Activated T-cell treated with anti-CD3 and anti-CD28 coated beads for 1 hour (primary cell): ENCODE measurements at regions not wholly inside any gene's neighbourhood (a gene's known extent, or its start where the extent isn't known, plus 50 kb on each side); places are given as distances from the start of the nearest gene placed in this dataset.

ENCODE experiments used
- DNase-seq: peaks from one replicate; pipeline ENCODE4 v3.0.0-alpha.2; 2020; ENCODE audit warnings: low read depth

GRCh38 chr10:3464760-3465405, 292.3 kb upstream of the PITRM1 start:
- DNase-seq: no peak

- no peak for DNase-seq
Measured at GRCh38 chr10:3460420-3461128, 288.0 kb upstream of the PITRM1 start.

GRCh38 chr10:3455385-3456334, 283.1 kb upstream of the PITRM1 start:
- DNase-seq: no peak

- no peak for DNase-seq
Measured at GRCh38 chr10:3452683-3453361, 280.2 kb upstream of the PITRM1 start.

- no peak for DNase-seq
Measured at GRCh38 chr10:3452173-3452626, 279.6 kb upstream of the PITRM1 start.

- no peak for DNase-seq
Measured at GRCh38 chr10:3451516-3452172, 279.1 kb upstream of the PITRM1 start.

GRCh38 chr10:3446221-3446620, 273.6 kb upstream of the PITRM1 start:
- DNase-seq: no peak

GRCh38 chr10:3445648-3446047, 273.1 kb upstream of the PITRM1 start:
- DNase-seq: no peak

GRCh38 chr10:3442451-3442990, 269.9 kb upstream of the PITRM1 start:
- no peak for DNase-seq

GRCh38 chr10:3439183-3439582, 266.6 kb upstream of the PITRM1 start:
- DNase-seq: no peak

GRCh38 chr10:3438606-3439005, 266.0 kb upstream of the PITRM1 start:
- DNase-seq: no peak

GRCh38 chr10:3435671-3436070, 263.1 kb upstream of the PITRM1 start:
- no peak for DNase-seq

GRCh38 chr10:3433988-3434387, 261.4 kb upstream of the PITRM1 start:
- no peak for DNase-seq

GRCh38 chr10:3433131-3433530, 260.5 kb upstream of the PITRM1 start:
- no peak for DNase-seq

GRCh38 chr10:3432081-3432825, 259.7 kb upstream of the PITRM1 start:
- no peak for DNase-seq

- no peak for DNase-seq
Measured at GRCh38 chr10:3430501-3430900, 257.9 kb upstream of the PITRM1 start.

GRCh38 chr10:3429676-3430075, 257.1 kb upstream of the PITRM1 start:
- no peak for DNase-seq

GRCh38 chr10:3428826-3429225, 256.2 kb upstream of the PITRM1 start:
- DNase-seq: no peak

GRCh38 chr10:3427950-3428354, 255.4 kb upstream of the PITRM1 start:
- DNase-seq: no peak

- no peak for DNase-seq
Measured at GRCh38 chr10:3427347-3427746, 254.8 kb upstream of the PITRM1 start.
